Ishikawa (cell line): ENCODE measurements at regions not wholly inside any gene's neighbourhood (a gene's known extent, or its start where the extent isn't known, plus 50 kb on each side); places are given as distances from the start of the nearest gene placed in this dataset.

Experiments used
- CEBPB ChIP-seq: IDR thresholded peaks from 2 replicates; pipeline ENCODE4 v1.6.1; 2012
- FOXM1 ChIP-seq: IDR thresholded peaks from 2 replicates; pipeline ENCODE4 v1.6.1; 2012; ENCODE audit warnings: low read depth, borderline replicate concordance
- RAD21 ChIP-seq: IDR thresholded peaks from 2 replicates; pipeline ENCODE4 v1.6.1; 2012; ENCODE audit warnings: low read depth
- TCF12 ChIP-seq: IDR thresholded peaks from 2 replicates; pipeline ENCODE4 v1.6.1; 2012; ENCODE audit warnings: low read depth
- TF ChIP-seq, protein P1 (sequence below): IDR thresholded peaks from 2 replicates; pipeline ENCODE4 v1.6.1; 2012

DNA sequence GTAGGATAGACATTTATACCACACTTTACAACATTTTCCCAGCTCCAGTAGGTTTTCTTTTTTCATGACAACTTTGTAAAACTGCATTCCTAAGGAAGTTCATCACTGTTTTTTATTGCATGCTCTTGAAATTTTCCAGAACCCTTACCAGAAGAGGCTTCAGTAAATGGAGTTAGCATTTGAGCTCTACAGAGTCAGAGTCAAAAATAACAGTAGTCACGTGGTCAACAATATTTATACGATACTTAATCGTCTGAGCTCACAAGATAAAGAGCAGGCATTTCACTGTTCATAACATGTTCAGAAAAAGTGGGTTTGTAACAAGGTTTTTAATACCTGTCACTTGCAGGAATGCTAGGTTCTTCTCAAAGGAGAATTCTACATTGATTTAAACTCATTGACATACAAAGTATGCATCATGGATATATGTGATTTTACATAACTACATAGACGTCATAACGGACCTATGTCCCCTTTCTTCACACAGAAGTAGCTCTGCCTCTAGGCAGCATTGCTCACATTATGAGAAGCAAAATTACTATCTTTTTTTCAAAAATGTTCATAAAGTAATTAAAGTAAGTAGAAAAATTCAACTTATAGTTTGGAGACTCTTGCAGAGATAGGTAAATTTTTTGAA, 187.0 kb upstream of the COL3A1 start:
- no peak for TF ChIP-seq RAD21
- TF ChIP-seq, protein P1, sequence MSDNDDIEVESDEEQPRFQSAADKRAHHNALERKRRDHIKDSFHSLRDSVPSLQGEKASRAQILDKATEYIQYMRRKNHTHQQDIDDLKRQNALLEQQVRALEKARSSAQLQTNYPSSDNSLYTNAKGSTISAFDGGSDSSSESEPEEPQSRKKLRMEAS: no peak
- no peak for TF ChIP-seq TCF12
- no peak for TF ChIP-seq FOXM1
- TF ChIP-seq CEBPB: no peak
